ENCODE measurements at regions not wholly inside any gene's neighbourhood (a gene's known extent, or its start where the extent isn't known, plus 50 kb on each side); places are given as distances from the start of the nearest gene placed in this dataset.

DNA sequence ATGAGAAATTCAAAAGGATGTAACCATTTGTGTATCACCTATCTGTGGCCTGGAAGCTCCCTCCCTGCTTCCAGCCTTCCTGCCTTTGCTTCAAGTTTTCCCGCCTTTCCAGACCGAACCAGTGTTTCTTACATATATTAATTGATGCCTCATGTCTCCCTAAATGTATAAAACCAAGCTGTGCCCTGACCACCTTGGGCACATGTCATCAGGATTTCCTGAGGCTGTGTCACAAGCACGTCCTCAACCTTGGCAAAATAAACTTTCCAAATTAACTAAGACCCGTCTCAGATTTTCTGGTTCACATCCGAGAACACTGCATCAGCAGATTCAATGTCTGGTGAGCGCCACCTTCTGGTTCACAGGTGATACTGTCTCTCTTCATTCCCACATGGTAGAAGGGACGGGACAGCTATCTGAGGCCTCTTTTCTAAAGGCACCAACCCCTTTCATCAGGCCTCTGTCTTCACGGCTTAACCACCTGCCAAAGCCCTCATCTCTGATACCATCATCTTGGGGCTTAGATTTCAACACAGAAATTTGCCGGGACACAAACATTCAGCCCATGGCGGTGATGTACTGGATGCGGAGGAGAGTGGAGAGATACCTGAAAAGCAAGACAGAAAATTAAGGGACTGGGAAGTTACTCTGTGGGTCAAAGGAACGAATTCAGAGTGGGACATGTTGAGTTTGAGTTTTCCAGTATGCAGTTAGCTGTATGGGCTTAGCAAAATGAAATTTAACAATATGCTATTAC, 58.7 kb upstream of the PABPC3 start:
- DNase-seq (ENCODE audit: low spot score) (peak; percentile 52), ATAC-seq (peak; percentile 93), FAIRE-seq (peak; percentile 87)
- BruUV-seq (replicated peaks) = no TSS peak
- Histone ChIP-seq H3K4me2 (ENCODE audit: low read depth, low read length) (no peak overlapping the region), H3K27me3 (ENCODE audit: control insufficient read depth in 1 of 2, insufficient read depth in 2 of 2, low read length in 2 of 2) (peaks cover 0 to 11% of the 10 kb centered on the region in 2 experiments; a peak in 3 of 5 replicates), H3K4me3 (replicated peaks in 1 of 3; ENCODE audit: insufficient read depth in 1 of 3, low read depth in 2 of 3, low read length in 3 of 3) (no peak overlapping the region), H3K27ac (ENCODE audit: extremely low read length, insufficient read depth, low read length) (no peak overlapping the region), H3K9me3 (ENCODE audit: low read length) (no peaks in the 10 kb centered on the region), H3K9ac (ENCODE audit: insufficient read depth, low read depth, low read length) (no peak overlapping the region), H3K4me1 (ENCODE audit: insufficient read depth, low read length) (no peaks in the 10 kb centered on the region), H3K79me2 (ENCODE audit: insufficient read depth, low read length) (no peaks in the 10 kb centered on the region), H4K20me1 (ENCODE audit: insufficient read depth, low read length) (no peaks in the 10 kb centered on the region), H3K36me3 (replicated peaks in 1 of 2; ENCODE audit: control insufficient read depth in 1 of 2, insufficient read depth in 2 of 2, low read length in 2 of 2) (no peaks in the 10 kb centered on the region), H2AFZ (ENCODE audit: low read length) (no peak overlapping the region)
- ChIA-PET CTCF (ENCODE audit: low intra/inter-chr PET ratio, low total read pairs) (interaction anchor here (1.2 to 2.3 kb wide), 2 partner anchors 32 to 42 kb away, joined by 8 to 19 read pairs; no protein-coding TSS in a partner anchor), POLR2A (no interaction called here)
- in situ Hi-C loops (cut with HindIII; ENCODE audit: extremely low pct_ligation_motif_present, low pct_unique_long_range_greater_than_20kb) = no loop called here
- TF ChIP-seq ZNF501 (CRISPR knock-in tag; IDR thresholded peaks at IDR 0.05) (no peak), MAFK (conservative IDR thresholded peaks at IDR 0.05 in 1 of 2, IDR thresholded peaks at IDR 0.05 in 1 of 2; ENCODE audit: low read length in 2 of 2) (peak; percentile 77 to 90), NFIB (CRISPR knock-in tag; IDR thresholded peaks at IDR 0.05; ENCODE audit: borderline replicate concordance) (no peak), GTF2F1 (IDR thresholded peaks at IDR 0.05; ENCODE audit: low read length) (no peak), BRCA1 (CRISPR knock-in tag; IDR thresholded peaks at IDR 0.05) (no peak), MAF1 (CRISPR knock-in tag; IDR thresholded peaks at IDR 0.05; ENCODE audit: borderline replicate concordance) (no peak), ZNF180 (CRISPR knock-in tag; IDR thresholded peaks at IDR 0.05; ENCODE audit: borderline replicate concordance, low read depth) (no peak), CTCF (CRISPR knock-in tag; IDR thresholded peaks at IDR 0.05) (peak; percentile 78), ZNF75D (CRISPR knock-in tag; IDR thresholded peaks at IDR 0.05; ENCODE audit: borderline replicate concordance) (no peak), SMC3 (IDR thresholded peaks at IDR 0.05; ENCODE audit: low read length) (peak; percentile 73; the same call in 1 of the 2 replicates), XRCC5 (optimal IDR thresholded peaks at IDR 0.05; ENCODE audit: low read length) (peak; percentile 32), STAG1 (CRISPR knock-in tag; IDR thresholded peaks at IDR 0.05) (peak; percentile 61), HOXD1 (CRISPR knock-in tag; IDR thresholded peaks at IDR 0.05) (no peak), MAFF (IDR thresholded peaks at IDR 0.05; ENCODE audit: low read depth, low read length) (peak; percentile 84), ZNF264 (CRISPR knock-in tag; IDR thresholded peaks at IDR 0.05) (no peak), HNF4A (CRISPR knock-in tag; IDR thresholded peaks at IDR 0.05) (no peak), KLF16 (CRISPR knock-in tag; IDR thresholded peaks at IDR 0.05) (no peak), MIER3 (CRISPR knock-in tag; IDR thresholded peaks at IDR 0.05; ENCODE audit: borderline replicate concordance) (no peak), HMG20A (CRISPR knock-in tag; IDR thresholded peaks at IDR 0.05; ENCODE audit: borderline replicate concordance) (no peak)
- TF ChIP-seq, protein P1, sequence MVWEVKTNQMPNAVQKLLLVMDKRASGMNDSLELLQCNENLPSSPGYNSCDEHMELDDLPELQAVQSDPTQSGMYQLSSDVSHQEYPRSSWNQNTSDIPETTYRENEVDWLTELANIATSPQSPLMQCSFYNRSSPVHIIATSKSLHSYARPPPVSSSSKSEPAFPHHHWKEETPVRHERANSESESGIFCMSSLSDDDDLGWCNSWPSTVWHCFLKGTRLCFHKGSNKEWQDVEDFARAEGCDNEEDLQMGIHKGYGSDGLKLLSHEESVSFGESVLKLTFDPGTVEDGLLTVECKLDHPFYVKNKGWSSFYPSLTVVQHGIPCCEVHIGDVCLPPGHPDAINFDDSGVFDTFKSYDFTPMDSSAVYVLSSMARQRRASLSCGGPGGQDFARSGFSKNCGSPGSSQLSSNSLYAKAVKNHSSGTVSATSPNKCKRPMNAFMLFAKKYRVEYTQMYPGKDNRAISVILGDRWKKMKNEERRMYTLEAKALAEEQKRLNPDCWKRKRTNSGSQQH (CRISPR knock-in tag; IDR thresholded peaks at IDR 0.05; ENCODE audit: low read depth) = no peak
- WGBS (ENCODE audit: low lambda C conversion rate) = 32% methylated on average over 12 of the region's 12 CpGs
- intact Hi-C loops (cut with micrococcal nuclease; ENCODE audit: unreplicated experiment) = loop anchor here (1.0 kb wide), 2 partner anchors 32 to 42 kb away; no protein-coding TSS in a partner anchor
